ENCODE measurements at regions not wholly inside any gene's neighbourhood (a gene's known extent, or its start where the extent isn't known, plus 50 kb on each side); places are given as distances from the start of the nearest gene placed in this dataset.

DNA sequence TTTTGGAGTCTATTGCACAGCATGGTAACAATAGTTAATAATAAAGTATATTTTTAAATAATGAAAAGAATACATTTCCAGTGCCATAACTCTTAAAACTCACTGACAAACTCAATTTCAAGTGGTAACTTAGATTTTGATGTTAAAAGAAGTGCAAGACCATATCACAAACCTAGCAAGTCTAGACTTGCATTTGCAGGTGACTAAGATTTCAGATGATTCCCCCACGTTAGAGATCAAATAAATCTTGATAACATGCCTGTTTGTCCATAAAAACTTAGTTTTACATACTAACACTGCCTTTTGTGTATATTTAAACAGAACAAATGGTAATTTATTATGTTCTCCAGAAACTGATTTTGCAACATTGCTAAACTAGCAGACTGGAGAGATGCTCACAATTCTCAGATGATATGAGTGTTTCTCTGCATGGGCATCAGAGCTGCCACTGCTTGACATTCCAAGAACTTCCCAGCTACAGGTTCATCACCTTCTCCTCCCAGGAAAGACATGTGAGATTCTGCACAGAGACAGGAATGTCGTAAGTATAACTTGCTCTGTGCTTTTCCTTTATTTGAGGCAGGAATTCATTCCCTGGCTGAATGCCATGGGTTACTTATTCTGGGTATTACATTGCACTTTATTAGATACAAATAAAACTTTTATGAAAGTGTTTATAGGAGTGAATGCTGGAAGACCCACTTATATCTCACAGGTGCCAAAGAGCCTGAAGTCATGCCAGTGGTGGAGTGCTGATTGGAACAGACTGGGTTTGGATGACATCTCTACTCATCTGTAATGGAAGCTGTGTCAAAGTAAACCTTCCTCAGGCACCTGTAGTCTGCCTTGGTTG lies 160.2 kb upstream of the FOXA2 start:
- ChIA-PET CTCF (interaction anchor here (0.7 kb wide), 1 partner anchor 717 kb away, joined by 3 read pairs; no protein-coding TSS in a partner anchor), POLR2A (no interaction called here)
- no peak overlapping the region for H3K9ac ChIP-seq
- WGBS (ENCODE audit: low lambda C conversion rate), result 11% methylated on average over 2 of the region's 2 CpGs
- no peak for DNase-seq
- no peaks in the 10 kb centered on the region for H3K4me1 ChIP-seq (ENCODE audit: control insufficient read depth in 1 of 2, insufficient read depth in 2 of 2, low read depth in 1 of 2, low read length in 1 of 2)
- H3K79me2 ChIP-seq (ENCODE audit: insufficient read depth), result no peaks in the 10 kb centered on the region
- no peaks in the 10 kb centered on the region for H3K36me3 ChIP-seq (replicated peaks in 1 of 2; ENCODE audit: control insufficient read depth in 1 of 2, insufficient read depth in 2 of 2, low read length in 1 of 2)
- peaks cover 28% of the 10 kb centered on the region for H3K27me3 ChIP-seq (ENCODE audit: insufficient read depth)
- no peak overlapping the region for H3K27ac ChIP-seq (ENCODE audit: low read depth in 2 of 2, low read length in 1 of 2)
- H3K9me2 ChIP-seq, result no peaks in the 10 kb centered on the region
- H4K20me1 ChIP-seq (ENCODE audit: insufficient read depth), result no peaks in the 10 kb centered on the region
- H3K4me3 ChIP-seq (ENCODE audit: low read depth in 2 of 2, low read length in 1 of 2), result no peak overlapping the region
- no peaks in the 10 kb centered on the region for H3K9me3 ChIP-seq
- H3K4me2 ChIP-seq, result no peak overlapping the region
- TF ChIP-seq, protein P1, sequence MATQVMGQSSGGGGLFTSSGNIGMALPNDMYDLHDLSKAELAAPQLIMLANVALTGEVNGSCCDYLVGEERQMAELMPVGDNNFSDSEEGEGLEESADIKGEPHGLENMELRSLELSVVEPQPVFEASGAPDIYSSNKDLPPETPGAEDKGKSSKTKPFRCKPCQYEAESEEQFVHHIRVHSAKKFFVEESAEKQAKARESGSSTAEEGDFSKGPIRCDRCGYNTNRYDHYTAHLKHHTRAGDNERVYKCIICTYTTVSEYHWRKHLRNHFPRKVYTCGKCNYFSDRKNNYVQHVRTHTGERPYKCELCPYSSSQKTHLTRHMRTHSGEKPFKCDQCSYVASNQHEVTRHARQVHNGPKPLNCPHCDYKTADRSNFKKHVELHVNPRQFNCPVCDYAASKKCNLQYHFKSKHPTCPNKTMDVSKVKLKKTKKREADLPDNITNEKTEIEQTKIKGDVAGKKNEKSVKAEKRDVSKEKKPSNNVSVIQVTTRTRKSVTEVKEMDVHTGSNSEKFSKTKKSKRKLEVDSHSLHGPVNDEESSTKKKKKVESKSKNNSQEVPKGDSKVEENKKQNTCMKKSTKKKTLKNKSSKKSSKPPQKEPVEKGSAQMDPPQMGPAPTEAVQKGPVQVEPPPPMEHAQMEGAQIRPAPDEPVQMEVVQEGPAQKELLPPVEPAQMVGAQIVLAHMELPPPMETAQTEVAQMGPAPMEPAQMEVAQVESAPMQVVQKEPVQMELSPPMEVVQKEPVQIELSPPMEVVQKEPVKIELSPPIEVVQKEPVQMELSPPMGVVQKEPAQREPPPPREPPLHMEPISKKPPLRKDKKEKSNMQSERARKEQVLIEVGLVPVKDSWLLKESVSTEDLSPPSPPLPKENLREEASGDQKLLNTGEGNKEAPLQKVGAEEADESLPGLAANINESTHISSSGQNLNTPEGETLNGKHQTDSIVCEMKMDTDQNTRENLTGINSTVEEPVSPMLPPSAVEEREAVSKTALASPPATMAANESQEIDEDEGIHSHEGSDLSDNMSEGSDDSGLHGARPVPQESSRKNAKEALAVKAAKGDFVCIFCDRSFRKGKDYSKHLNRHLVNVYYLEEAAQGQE (IDR thresholded peaks at IDR 0.05; ENCODE audit: low read depth, low read length), result no peak
- no peak for TF ChIP-seq RAD21 (IDR thresholded peaks at IDR 0.05; ENCODE audit: low read length)
- TF ChIP-seq TEAD4 (IDR thresholded peaks at IDR 0.05; ENCODE audit: borderline replicate concordance, insufficient read depth), result no peak
- TF ChIP-seq RXRA (IDR thresholded peaks at IDR 0.05; ENCODE audit: borderline replicate concordance, low read depth), result no peak
- no peak for TF ChIP-seq SIN3A (IDR thresholded peaks at IDR 0.05; ENCODE audit: borderline replicate concordance, low read depth, low read length)
- TF ChIP-seq, protein P2, sequence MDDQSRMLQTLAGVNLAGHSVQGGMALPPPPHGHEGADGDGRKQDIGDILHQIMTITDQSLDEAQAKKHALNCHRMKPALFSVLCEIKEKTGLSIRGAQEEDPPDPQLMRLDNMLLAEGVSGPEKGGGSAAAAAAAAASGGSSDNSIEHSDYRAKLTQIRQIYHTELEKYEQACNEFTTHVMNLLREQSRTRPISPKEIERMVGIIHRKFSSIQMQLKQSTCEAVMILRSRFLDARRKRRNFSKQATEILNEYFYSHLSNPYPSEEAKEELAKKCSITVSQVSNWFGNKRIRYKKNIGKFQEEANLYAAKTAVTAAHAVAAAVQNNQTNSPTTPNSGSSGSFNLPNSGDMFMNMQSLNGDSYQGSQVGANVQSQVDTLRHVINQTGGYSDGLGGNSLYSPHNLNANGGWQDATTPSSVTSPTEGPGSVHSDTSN (IDR thresholded peaks at IDR 0.05), result no peak
- TF ChIP-seq SMC3 (IDR thresholded peaks at IDR 0.05; ENCODE audit: low read depth, low read length), result no peak
- TF ChIP-seq TCF12 (IDR thresholded peaks at IDR 0.05), result no peak
- no peak for TF ChIP-seq MEF2A (IDR thresholded peaks at IDR 0.05; ENCODE audit: borderline replicate concordance, low read depth)
- no peak for TF ChIP-seq FOXM1 (IDR thresholded peaks at IDR 0.05; ENCODE audit: low read depth)
- TF ChIP-seq GATA2 (CRISPR knock-in tag; IDR thresholded peaks at IDR 0.05), result no peak
- TF ChIP-seq, protein P3, sequence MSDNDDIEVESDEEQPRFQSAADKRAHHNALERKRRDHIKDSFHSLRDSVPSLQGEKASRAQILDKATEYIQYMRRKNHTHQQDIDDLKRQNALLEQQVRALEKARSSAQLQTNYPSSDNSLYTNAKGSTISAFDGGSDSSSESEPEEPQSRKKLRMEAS (IDR thresholded peaks at IDR 0.05; ENCODE audit: low read depth), result no peak
- TF ChIP-seq CHD2 (IDR thresholded peaks at IDR 0.05; ENCODE audit: low read length, partially characterized antibody), result no peak
- TF ChIP-seq RFX5 (IDR thresholded peaks at IDR 0.05; ENCODE audit: low read length), result no peak
- TF ChIP-seq FOSL2 (IDR thresholded peaks at IDR 0.05; ENCODE audit: borderline replicate concordance, low read depth), result no peak
- TF ChIP-seq TAF1 (IDR thresholded peaks at IDR 0.05; ENCODE audit: borderline replicate concordance, low read depth, low read length), result no peak
- TF ChIP-seq MXI1 (IDR thresholded peaks at IDR 0.05; ENCODE audit: low read depth, low read length), result no peak
- TF ChIP-seq, protein P4, sequence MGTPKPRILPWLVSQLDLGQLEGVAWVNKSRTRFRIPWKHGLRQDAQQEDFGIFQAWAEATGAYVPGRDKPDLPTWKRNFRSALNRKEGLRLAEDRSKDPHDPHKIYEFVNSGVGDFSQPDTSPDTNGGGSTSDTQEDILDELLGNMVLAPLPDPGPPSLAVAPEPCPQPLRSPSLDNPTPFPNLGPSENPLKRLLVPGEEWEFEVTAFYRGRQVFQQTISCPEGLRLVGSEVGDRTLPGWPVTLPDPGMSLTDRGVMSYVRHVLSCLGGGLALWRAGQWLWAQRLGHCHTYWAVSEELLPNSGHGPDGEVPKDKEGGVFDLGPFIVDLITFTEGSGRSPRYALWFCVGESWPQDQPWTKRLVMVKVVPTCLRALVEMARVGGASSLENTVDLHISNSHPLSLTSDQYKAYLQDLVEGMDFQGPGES (IDR thresholded peaks at IDR 0.05; ENCODE audit: low read depth, low read length), result no peak
- TF ChIP-seq, protein P5, sequence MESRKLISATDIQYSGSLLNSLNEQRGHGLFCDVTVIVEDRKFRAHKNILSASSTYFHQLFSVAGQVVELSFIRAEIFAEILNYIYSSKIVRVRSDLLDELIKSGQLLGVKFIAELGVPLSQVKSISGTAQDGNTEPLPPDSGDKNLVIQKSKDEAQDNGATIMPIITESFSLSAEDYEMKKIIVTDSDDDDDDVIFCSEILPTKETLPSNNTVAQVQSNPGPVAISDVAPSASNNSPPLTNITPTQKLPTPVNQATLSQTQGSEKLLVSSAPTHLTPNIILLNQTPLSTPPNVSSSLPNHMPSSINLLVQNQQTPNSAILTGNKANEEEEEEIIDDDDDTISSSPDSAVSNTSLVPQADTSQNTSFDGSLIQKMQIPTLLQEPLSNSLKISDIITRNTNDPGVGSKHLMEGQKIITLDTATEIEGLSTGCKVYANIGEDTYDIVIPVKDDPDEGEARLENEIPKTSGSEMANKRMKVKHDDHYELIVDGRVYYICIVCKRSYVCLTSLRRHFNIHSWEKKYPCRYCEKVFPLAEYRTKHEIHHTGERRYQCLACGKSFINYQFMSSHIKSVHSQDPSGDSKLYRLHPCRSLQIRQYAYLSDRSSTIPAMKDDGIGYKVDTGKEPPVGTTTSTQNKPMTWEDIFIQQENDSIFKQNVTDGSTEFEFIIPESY (IDR thresholded peaks at IDR 0.05; ENCODE audit: borderline replicate concordance, low read depth), result no peak
- TF ChIP-seq, protein P6, sequence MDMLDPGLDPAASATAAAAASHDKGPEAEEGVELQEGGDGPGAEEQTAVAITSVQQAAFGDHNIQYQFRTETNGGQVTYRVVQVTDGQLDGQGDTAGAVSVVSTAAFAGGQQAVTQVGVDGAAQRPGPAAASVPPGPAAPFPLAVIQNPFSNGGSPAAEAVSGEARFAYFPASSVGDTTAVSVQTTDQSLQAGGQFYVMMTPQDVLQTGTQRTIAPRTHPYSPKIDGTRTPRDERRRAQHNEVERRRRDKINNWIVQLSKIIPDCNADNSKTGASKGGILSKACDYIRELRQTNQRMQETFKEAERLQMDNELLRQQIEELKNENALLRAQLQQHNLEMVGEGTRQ (IDR thresholded peaks at IDR 0.05; ENCODE audit: borderline replicate concordance, low read depth, low read length), result no peak
- H2AFZ ChIP-seq (ENCODE audit: low read depth), result no peak overlapping the region
- no peaks in the 10 kb centered on the region for H3F3A ChIP-seq (replicated peaks; ENCODE audit: insufficient read depth)

Measured in SK-N-SH (cell line).